Mesendoderm (in vitro differentiated cells): ENCODE measurements at regions not wholly inside any gene's neighbourhood (a gene's known extent, or its start where the extent isn't known, plus 50 kb on each side); places are given as distances from the start of the nearest gene placed in this dataset.
"Not testable (repeated sequence)": the region's sequence is repeated elsewhere in the genome, so short reads cannot be mapped to it uniquely, and the experiment has no call there.

Experiments used
- DNase-seq: peaks from one replicate; pipeline ENCODE4 v3.0.0; 2013
- H2AK5ac ChIP-seq: 2 replicates; pipeline ENCODE4 v1.6.1; 2013; ENCODE audit warnings: low read length, inconsistent platforms
- H2BK120ac ChIP-seq: 2 replicates; pipeline ENCODE4 v1.6.1; 2013; ENCODE audit warnings: low read depth, mild to moderate bottlenecking, low read length, moderate library complexity, mixed read lengths
- H2BK15ac ChIP-seq: replicated peaks from 2 replicates; pipeline ENCODE4 v1.6.1; 2013; ENCODE audit warnings: low read depth, mild to moderate bottlenecking, moderate library complexity
- H2BK5ac ChIP-seq: 2 replicates; pipeline ENCODE4 v1.6.1; 2013; ENCODE audit warnings: low read length, inconsistent platforms
- H3K18ac ChIP-seq: 2 replicates; pipeline ENCODE4 v1.6.1; 2013; ENCODE audit warnings: mild to moderate bottlenecking, low read length, mixed read lengths
- H3K23ac ChIP-seq: one replicate; pipeline ENCODE4 v1.6.1; 2013; ENCODE audit warnings: low read length
- H3K27ac ChIP-seq: 2 replicates; pipeline ENCODE4 v1.5.1; 2013; ENCODE audit warnings: low read depth, mild to moderate bottlenecking, inconsistent platforms, low read length, moderate library complexity
- H3K27me3 ChIP-seq: 2 replicates; pipeline ENCODE4 v1.6.1; 2013; ENCODE audit warnings: low read length, control low read depth, mild to moderate bottlenecking, inconsistent platforms; ENCODE audit not compliant: insufficient read depth, poor library complexity
- H3K36me3 ChIP-seq: 2 replicates; pipeline ENCODE4 v1.6.1; 2013; ENCODE audit warnings: low read length, inconsistent platforms; ENCODE audit not compliant: control insufficient read depth, insufficient read depth
- H3K4ac ChIP-seq: one replicate; pipeline ENCODE4 v1.6.1; 2013; ENCODE audit warnings: low read depth, mild to moderate bottlenecking, low read length, moderate library complexity
- H3K4me1 ChIP-seq: 2 replicates; pipeline ENCODE4 v1.6.1; 2013; ENCODE audit warnings: low read depth, low read length, inconsistent platforms; ENCODE audit not compliant: control insufficient read depth
- H3K4me2 ChIP-seq: 2 replicates; pipeline ENCODE4 v1.6.1; 2013; ENCODE audit warnings: low read length
- H3K4me3 ChIP-seq: 2 replicates; pipeline ENCODE4 v1.5.1; 2013; ENCODE audit warnings: mild to moderate bottlenecking, low read length
- H3K56ac ChIP-seq: one replicate; pipeline ENCODE4 v1.6.1; 2013; ENCODE audit warnings: low read length
- H3K79me1 ChIP-seq: 2 replicates; pipeline ENCODE4 v1.6.1; 2013; ENCODE audit warnings: low read length, inconsistent platforms
- H3K79me2 ChIP-seq: 2 replicates; pipeline ENCODE4 v1.6.1; 2013; ENCODE audit warnings: mild to moderate bottlenecking, low read length; ENCODE audit not compliant: control insufficient read depth, insufficient read depth
- H3K9ac ChIP-seq: 2 replicates; pipeline ENCODE4 v1.6.1; 2013; ENCODE audit warnings: low read length, inconsistent platforms
- H4K5ac ChIP-seq: one replicate; pipeline ENCODE4 v1.6.1; 2013; ENCODE audit warnings: low read length
- H4K8ac ChIP-seq: one replicate; pipeline ENCODE4 v1.6.1; 2013; ENCODE audit warnings: low read depth, mild to moderate bottlenecking, control low read depth, low read length, moderate library complexity
- WGBS: extraction: QIAGEN DNeasy Blood & Tissue Kit; methylation state at CpG from one replicate; pipeline ENCODE4 v1.1.7; 2013; ENCODE audit warnings: low lambda C conversion rate, missing lambda C conversion rate; ENCODE audit not compliant: insufficient coverage; ENCODE audit errors: extremely low coverage; 5-methylcytosine and 5-hydroxymethylcytosine counted together

GRCh38 chr2:53313644-53314043, 454.0 kb upstream of the CHAC2 start:
- not testable (repeated sequence) for H3K27ac ChIP-seq, H4K8ac ChIP-seq, DNase-seq, H3K27me3 ChIP-seq, H3K4me1 ChIP-seq, H3K56ac ChIP-seq, H3K23ac ChIP-seq, H3K9ac ChIP-seq, H2BK5ac ChIP-seq, H3K4me2 ChIP-seq, H4K5ac ChIP-seq, H2AK5ac ChIP-seq, H3K4ac ChIP-seq, H3K18ac ChIP-seq, H3K36me3 ChIP-seq, H2BK15ac ChIP-seq, H3K79me2 ChIP-seq, H2BK120ac ChIP-seq, H3K4me3 ChIP-seq, H3K79me1 ChIP-seq
- WGBS = no CpG with 5 or more reads among the region's 4 CpGs

DNA sequence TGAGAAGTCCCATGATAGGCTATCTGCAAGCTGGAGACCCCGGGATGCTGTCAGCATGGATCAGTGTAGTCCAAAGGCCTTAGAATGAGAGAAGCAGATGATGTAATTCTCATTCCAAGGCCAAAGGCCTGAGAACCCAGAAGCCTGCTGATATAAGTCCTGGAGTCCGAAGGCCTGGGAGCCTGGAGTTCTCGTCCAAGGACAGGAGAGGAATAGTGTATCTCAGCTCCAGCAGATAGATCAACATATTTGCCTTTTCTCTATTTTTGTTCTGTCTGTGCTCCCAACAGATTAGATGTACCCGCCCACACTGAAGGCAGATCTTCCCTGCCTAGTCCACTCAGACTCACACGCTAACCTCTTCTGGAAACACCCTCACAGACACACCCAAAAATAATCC, 454.9 kb upstream of the CHAC2 start:
- Histone ChIP-seq H4K8ac (no peak overlapping the region), H2BK5ac (no peak overlapping the region), H4K5ac (no peak overlapping the region), H3K36me3 (no peaks in the 10 kb centered on the region), H2BK15ac (no peak overlapping the region), H3K4me2 (no peak overlapping the region), H3K18ac (no peak overlapping the region), H3K4me3 (no peak overlapping the region), H2AK5ac (no peak overlapping the region), H3K4ac (no peak overlapping the region), H3K4me1 (no peaks in the 10 kb centered on the region), H3K79me2 (no peaks in the 10 kb centered on the region), H3K9ac (no peak overlapping the region), H3K27ac (no peak overlapping the region), H3K23ac (no peak overlapping the region), H2BK120ac (no peak overlapping the region), H3K79me1 (no peaks in the 10 kb centered on the region), H3K27me3 (no peaks in the 10 kb centered on the region), H3K56ac (no peak overlapping the region)
- no CpG with 5 or more reads among the region's 5 CpGs for WGBS
- DNase-seq = peak; percentile 19

DNA sequence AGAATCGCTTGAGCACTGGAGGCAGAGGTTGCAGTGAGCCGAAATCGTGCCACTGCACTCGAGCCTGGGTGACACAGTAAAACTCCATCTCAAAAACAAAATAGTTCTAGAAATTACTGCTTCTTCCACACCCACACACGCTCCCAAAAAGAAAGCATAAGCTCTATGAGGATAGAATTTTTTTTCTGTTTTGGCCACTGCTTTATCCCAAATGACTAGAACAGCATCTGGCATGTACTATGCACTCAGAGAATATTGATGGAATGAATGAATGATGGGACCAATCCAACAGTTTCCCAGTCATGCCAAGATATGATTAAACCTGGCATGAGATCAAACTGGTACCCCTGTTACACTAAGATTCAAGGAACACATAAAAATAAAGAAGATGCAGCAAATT, 455.4 kb upstream of the CHAC2 start:
- H3K79me2 ChIP-seq = no peaks in the 10 kb centered on the region
- no peaks in the 10 kb centered on the region for H3K4me1 ChIP-seq
- no peaks in the 10 kb centered on the region for H3K27me3 ChIP-seq
- H3K79me1 ChIP-seq = no peaks in the 10 kb centered on the region
- H4K5ac ChIP-seq = no peak overlapping the region
- H3K56ac ChIP-seq = no peak overlapping the region
- H3K4me3 ChIP-seq = no peak overlapping the region
- H2AK5ac ChIP-seq = no peak overlapping the region
- H3K18ac ChIP-seq = no peak overlapping the region
- no peak overlapping the region for H2BK15ac ChIP-seq
- no peak for DNase-seq
- no peak overlapping the region for H3K27ac ChIP-seq
- no CpG with 5 or more reads among the region's 5 CpGs for WGBS
- H3K4ac ChIP-seq = no peak overlapping the region
- no peak overlapping the region for H4K8ac ChIP-seq
- H3K36me3 ChIP-seq = no peaks in the 10 kb centered on the region
- no peak overlapping the region for H3K23ac ChIP-seq
- H2BK5ac ChIP-seq = no peak overlapping the region
- no peak overlapping the region for H3K4me2 ChIP-seq
- H3K9ac ChIP-seq = no peak overlapping the region
- no peak overlapping the region for H2BK120ac ChIP-seq

GRCh38 chr2:53303012-53303578, 464.5 kb upstream of the CHAC2 start:
- Histone ChIP-seq H2BK120ac (no peak overlapping the region), H3K4me3 (no peak overlapping the region), H2BK5ac (no peak overlapping the region), H3K79me1 (no peaks in the 10 kb centered on the region), H3K4me1 (no peaks in the 10 kb centered on the region), H3K4ac (no peak overlapping the region), H3K9ac (no peak overlapping the region), H3K56ac (no peak overlapping the region), H3K79me2 (no peaks in the 10 kb centered on the region), H3K18ac (no peak overlapping the region), H3K23ac (no peak overlapping the region), H2BK15ac (no peak overlapping the region), H4K5ac (no peak overlapping the region), H3K27me3 (no peaks in the 10 kb centered on the region), H2AK5ac (no peak overlapping the region), H3K4me2 (no peak overlapping the region), H4K8ac (no peak overlapping the region), H3K36me3 (no peaks in the 10 kb centered on the region), H3K27ac (no peak overlapping the region)
- no peak for DNase-seq
- no CpG with 5 or more reads among the region's 4 CpGs for WGBS

DNA sequence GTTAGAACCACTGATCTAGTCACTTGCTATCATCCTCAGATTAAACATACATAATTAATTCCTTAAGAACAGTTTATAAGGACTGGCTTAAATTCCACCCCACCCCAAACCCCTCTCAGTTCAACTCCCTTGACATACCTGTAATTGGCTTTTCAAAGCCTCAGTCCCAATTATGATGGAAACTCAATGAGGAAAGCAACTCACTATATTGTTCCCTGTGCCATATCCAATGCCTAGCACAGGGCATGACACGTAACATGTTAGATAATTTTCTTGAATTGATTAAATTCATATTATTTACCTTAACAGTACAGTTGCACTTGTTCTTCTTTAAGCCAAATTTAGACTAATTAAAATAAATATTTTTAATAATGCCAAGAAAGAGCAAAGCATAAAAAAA, 465.1 kb upstream of the CHAC2 start:
- WGBS = no CpG with 5 or more reads among the region's 1 CpG
- Histone ChIP-seq H3K79me2 (no peaks in the 10 kb centered on the region), H2AK5ac (no peak overlapping the region), H3K4ac (no peak overlapping the region), H3K27me3 (no peaks in the 10 kb centered on the region), H3K27ac (no peak overlapping the region), H2BK15ac (no peak overlapping the region), H3K23ac (no peak overlapping the region), H2BK5ac (no peak overlapping the region), H3K36me3 (no peaks in the 10 kb centered on the region), H4K5ac (no peak overlapping the region), H3K4me2 (no peak overlapping the region), H3K18ac (no peak overlapping the region), H3K4me3 (no peak overlapping the region), H4K8ac (no peak overlapping the region), H3K9ac (no peak overlapping the region), H3K56ac (no peak overlapping the region), H3K4me1 (no peaks in the 10 kb centered on the region), H2BK120ac (no peak overlapping the region), H3K79me1 (no peaks in the 10 kb centered on the region)
- no peak for DNase-seq

GRCh38 chr2:53289309-53290006, 478.1 kb upstream of the CHAC2 start:
- no peak overlapping the region for H2AK5ac ChIP-seq
- no peak overlapping the region for H3K4ac ChIP-seq
- H3K36me3 ChIP-seq = no peaks in the 10 kb centered on the region
- H4K8ac ChIP-seq = no peak overlapping the region
- H3K9ac ChIP-seq = no peak overlapping the region
- no peak overlapping the region for H4K5ac ChIP-seq
- no peak overlapping the region for H2BK15ac ChIP-seq
- H2BK5ac ChIP-seq = no peak overlapping the region
- no peak overlapping the region for H3K4me3 ChIP-seq
- no peak overlapping the region for H3K27ac ChIP-seq
- H3K4me1 ChIP-seq = no peaks in the 10 kb centered on the region
- H3K79me2 ChIP-seq = no peaks in the 10 kb centered on the region
- no peak overlapping the region for H3K56ac ChIP-seq
- H3K18ac ChIP-seq = no peak overlapping the region
- H3K4me2 ChIP-seq = no peak overlapping the region
- H2BK120ac ChIP-seq = no peak overlapping the region
- no peak for DNase-seq
- H3K23ac ChIP-seq = no peak overlapping the region
- H3K79me1 ChIP-seq = no peaks in the 10 kb centered on the region
- no peaks in the 10 kb centered on the region for H3K27me3 ChIP-seq
